ENCODE measurements at regions not wholly inside any gene's neighbourhood (a gene's known extent, or its start where the extent isn't known, plus 50 kb on each side); places are given as distances from the start of the nearest gene placed in this dataset.

DNA sequence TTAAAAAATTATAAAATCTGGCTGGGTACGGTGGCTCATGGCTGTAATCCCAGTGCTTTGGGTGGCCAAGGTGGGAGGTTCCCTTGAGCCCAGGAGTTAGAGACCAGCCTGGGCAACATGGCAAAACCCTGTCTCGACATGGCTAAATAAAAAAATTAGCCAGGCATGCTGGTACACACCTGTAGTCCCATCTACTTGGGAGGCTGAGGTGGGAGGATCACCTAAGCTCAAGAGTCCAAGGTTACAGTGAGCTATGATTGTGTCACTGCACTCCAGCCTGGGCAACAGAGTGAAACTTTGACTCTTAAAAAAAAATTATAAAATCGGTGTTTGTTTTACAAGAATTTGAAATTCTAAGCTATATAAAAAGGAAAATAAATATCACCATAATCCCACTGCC, 141.8 kb downstream of the SLC38A6 start:
- TF ChIP-seq, protein P1, sequence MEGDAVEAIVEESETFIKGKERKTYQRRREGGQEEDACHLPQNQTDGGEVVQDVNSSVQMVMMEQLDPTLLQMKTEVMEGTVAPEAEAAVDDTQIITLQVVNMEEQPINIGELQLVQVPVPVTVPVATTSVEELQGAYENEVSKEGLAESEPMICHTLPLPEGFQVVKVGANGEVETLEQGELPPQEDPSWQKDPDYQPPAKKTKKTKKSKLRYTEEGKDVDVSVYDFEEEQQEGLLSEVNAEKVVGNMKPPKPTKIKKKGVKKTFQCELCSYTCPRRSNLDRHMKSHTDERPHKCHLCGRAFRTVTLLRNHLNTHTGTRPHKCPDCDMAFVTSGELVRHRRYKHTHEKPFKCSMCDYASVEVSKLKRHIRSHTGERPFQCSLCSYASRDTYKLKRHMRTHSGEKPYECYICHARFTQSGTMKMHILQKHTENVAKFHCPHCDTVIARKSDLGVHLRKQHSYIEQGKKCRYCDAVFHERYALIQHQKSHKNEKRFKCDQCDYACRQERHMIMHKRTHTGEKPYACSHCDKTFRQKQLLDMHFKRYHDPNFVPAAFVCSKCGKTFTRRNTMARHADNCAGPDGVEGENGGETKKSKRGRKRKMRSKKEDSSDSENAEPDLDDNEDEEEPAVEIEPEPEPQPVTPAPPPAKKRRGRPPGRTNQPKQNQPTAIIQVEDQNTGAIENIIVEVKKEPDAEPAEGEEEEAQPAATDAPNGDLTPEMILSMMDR (IDR thresholded peaks at IDR 0.05; ENCODE audit: borderline replicate concordance): no peak
- no peaks in the 10 kb centered on the region for H3K36me3 ChIP-seq
- intact Hi-C loops (cut with micrococcal nuclease): no loop called here
- no peak overlapping the region for H3K27ac ChIP-seq (replicated peaks)
- no peak for DNase-seq
- H3K27me3 ChIP-seq (ENCODE audit: low read depth): no peaks in the 10 kb centered on the region
- peaks cover 15% of the 10 kb centered on the region for H3K4me1 ChIP-seq
- no peaks in the 10 kb centered on the region for H3K9me3 ChIP-seq (replicated peaks)
- H3K4me3 ChIP-seq: no peak overlapping the region

DNA sequence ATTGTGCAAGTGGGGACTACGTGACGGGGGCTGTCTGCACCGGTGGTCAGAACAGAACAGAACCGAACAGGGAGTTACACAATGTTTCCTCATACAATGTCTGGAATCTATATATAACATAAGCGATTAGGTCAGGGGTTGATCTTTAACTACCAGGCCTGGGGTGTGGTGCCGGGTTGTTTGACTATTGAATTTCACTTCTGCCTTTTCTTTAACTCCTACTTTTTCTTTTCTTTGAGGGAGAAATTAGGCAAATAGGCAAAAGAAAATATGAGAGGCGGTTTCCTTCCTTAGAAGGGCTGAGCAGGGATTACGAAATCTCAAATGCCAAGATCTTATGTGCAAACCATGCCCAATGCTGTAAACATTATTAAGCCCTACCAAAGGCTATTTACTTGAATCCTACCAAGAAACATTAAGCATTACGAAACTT, 140.3 kb downstream of the SLC38A6 start:
- TF ChIP-seq, protein P1 (IDR thresholded peaks at IDR 0.05; ENCODE audit: borderline replicate concordance): no peak
- H3K4me1 ChIP-seq: peaks cover 12% of the 10 kb centered on the region
- no peaks in the 10 kb centered on the region for H3K9me3 ChIP-seq (replicated peaks)
- no peak overlapping the region for H3K27ac ChIP-seq (replicated peaks)
- H3K36me3 ChIP-seq: no peaks in the 10 kb centered on the region
- no peak overlapping the region for H3K4me3 ChIP-seq
- intact Hi-C loops (cut with micrococcal nuclease): no loop called here
- H3K27me3 ChIP-seq (ENCODE audit: low read depth): no peaks in the 10 kb centered on the region
- DNase-seq: no peak

DNA sequence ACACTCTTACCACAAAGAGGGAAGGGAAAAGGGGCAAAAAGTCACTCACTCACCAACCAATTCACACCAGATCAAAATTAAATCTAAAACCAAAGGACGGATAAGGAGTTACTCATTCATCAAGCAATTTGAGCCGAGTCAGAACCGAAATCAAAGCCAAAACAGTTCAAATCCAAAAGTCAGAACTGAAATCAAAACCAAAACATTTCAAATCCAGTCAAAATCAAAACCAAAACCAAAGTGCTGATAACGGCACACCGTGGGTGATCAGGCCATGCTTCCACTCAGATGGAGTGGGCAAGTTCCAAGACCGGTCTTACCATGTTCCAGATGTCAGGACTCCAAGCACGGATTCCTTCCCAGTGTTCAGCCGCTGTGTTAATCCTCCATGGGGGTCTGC, 139.5 kb downstream of the SLC38A6 start:
- Histone ChIP-seq H3K27me3 (ENCODE audit: low read depth) (no peaks in the 10 kb centered on the region), H3K4me1 (peaks cover 4% of the 10 kb centered on the region), H3K36me3 (no peaks in the 10 kb centered on the region), H3K4me3 (no peak overlapping the region), H3K27ac (replicated peaks) (no peak overlapping the region), H3K9me3 (replicated peaks) (no peaks in the 10 kb centered on the region)
- no peak for DNase-seq
- TF ChIP-seq, protein P1 (IDR thresholded peaks at IDR 0.05; ENCODE audit: borderline replicate concordance): no peak
- intact Hi-C loops (cut with micrococcal nuclease): no loop called here

DNA sequence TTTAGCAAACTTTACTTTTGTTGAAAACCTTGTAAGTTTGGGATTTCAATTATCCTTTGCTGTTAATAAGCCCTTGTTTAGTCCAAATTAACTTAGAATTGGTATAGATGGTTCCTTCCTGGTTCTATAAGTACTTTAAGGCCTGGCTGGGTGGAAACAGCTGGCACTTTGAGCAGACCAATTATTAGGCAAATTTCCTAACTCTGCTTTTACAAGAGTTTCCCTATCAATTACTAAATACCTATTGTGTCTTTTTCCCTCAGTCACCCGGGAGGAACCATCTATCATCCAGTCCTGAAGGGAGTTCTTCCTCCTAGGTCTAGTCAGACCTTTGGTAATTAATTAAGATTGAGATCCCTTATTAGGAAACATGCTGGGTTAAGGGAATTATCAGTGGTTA, 138.0 kb downstream of the SLC38A6 start:
- no peak overlapping the region for H3K4me3 ChIP-seq
- no peaks in the 10 kb centered on the region for H3K4me1 ChIP-seq
- intact Hi-C loops (cut with micrococcal nuclease): no loop called here
- DNase-seq: no peak
- no peak overlapping the region for H3K27ac ChIP-seq (replicated peaks)
- H3K36me3 ChIP-seq: no peaks in the 10 kb centered on the region
- no peaks in the 10 kb centered on the region for H3K27me3 ChIP-seq (ENCODE audit: low read depth)
- TF ChIP-seq, protein P1 (IDR thresholded peaks at IDR 0.05; ENCODE audit: borderline replicate concordance): no peak
- H3K9me3 ChIP-seq (replicated peaks): peaks cover 13% of the 10 kb centered on the region

DNA sequence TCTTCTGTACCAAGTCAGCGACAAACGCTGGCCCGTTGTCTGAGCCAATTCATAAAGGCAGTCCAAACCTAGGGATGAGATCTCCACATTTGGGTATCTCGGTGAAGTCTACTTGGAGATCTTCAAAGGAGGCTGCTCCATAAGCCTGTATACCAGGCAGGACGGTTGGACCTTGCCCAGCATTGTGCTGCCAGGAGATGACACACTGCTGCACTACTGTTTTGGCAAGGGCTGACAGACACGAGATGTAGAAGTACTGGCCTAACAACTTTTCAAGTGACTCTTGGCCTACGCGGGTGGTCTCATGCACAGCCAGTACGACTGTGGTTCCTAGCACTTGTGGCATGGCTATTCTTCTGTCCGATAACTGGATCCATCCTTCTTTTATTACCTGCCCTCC, 135.3 kb downstream of the SLC38A6 start:
- H3K4me1 ChIP-seq: no peaks in the 10 kb centered on the region
- no peak overlapping the region for H3K27ac ChIP-seq (replicated peaks)
- H3K9me3 ChIP-seq (replicated peaks): peaks cover 18% of the 10 kb centered on the region
- peaks cover 17% of the 10 kb centered on the region for H3K27me3 ChIP-seq (ENCODE audit: low read depth)
- no peak overlapping the region for H3K4me3 ChIP-seq
- no peaks in the 10 kb centered on the region for H3K36me3 ChIP-seq
- TF ChIP-seq, protein P1 (IDR thresholded peaks at IDR 0.05; ENCODE audit: borderline replicate concordance): no peak
- intact Hi-C loops (cut with micrococcal nuclease): no loop called here
- no peak for DNase-seq
